ENCODE measurements at regions not wholly inside any gene's neighbourhood (a gene's known extent, or its start where the extent isn't known, plus 50 kb on each side); places are given as distances from the start of the nearest gene placed in this dataset. TPM values are rescaled to one million over a fixed set of nuclear protein-coding genes. Genes with fewer than 3 reads are reported as not detected.

GRCh38 chr12:62205346-62205745 is 54.9 kb upstream of the USP15 start:
- DNase-seq (ENCODE audit: low read depth), result no peak
- H3K4me3 ChIP-seq (ENCODE audit: low read depth, low read length), result no peak overlapping the region
- TF ChIP-seq CTCF (IDR thresholded peaks at IDR 0.05; ENCODE audit: insufficient read depth, low read depth, low read length), result no peak

- H3K4me3 ChIP-seq (ENCODE audit: low read depth, low read length), result no peak overlapping the region
- no peak for TF ChIP-seq CTCF (IDR thresholded peaks at IDR 0.05; ENCODE audit: insufficient read depth, low read depth, low read length)
- no peak for DNase-seq (ENCODE audit: low read depth)
These were observed 53.0 kb upstream of the USP15 start for GRCh38 chr12:62207248-62207647.

Small RNA genes lying in the stretch of these regions (small RNA-seq; reads per million reads assigned to genes)
- gene RF00019, result not detected
- gene RF00413, result not detected
